K562 (cell line): ENCODE measurements at regions not wholly inside any gene's neighbourhood (a gene's known extent, or its start where the extent isn't known, plus 50 kb on each side); places are given as distances from the start of the nearest gene placed in this dataset.

Source experiments
- ATAC-seq: fragments of 200-7000 bp; cut with Tn5 transposase; 3 replicates; pipeline ENCODE4 v1.9.1; 2020; ENCODE audit warnings: moderate library complexity
- BruUV-seq: library from RNA; stranded (reverse); fragments of 400-500 nt; replicated peaks from 2 replicates; lab custom pipeline; 2021; lab: Mats Ljungman, UMichigan
- CTCF ChIA-PET: fragments of 300-600 bp; formaldehyde crosslinking; extraction: SDS; loops from one replicate; lab custom pipeline; 2021; ENCODE audit warnings: low intra/inter-chr PET ratio; lab: Yijun Ruan, JAX
- POLR2A ChIA-PET: fragments of 300-600, 350-650 bp; sonication (Branson Sonifier 250); formaldehyde crosslinking; extraction: SDS; loops from one replicate; lab custom pipeline; 2021; ENCODE audit warnings: antibody characterized with exemption, inconsistent platforms; lab: Yijun Ruan, JAX
- DNase-seq, 4 experiments: peaks; one replicate each; pipeline versions ENCODE4 v3.0.0 to v3.0.0-alpha.2; 2011 to 2018; ENCODE audit warnings: low spot score in 3 of 4, mixed read lengths in 3 of 4; ENCODE audit errors: extremely low read depth in 1 of 4
- FAIRE-seq: peaks from 2 replicates; lab custom pipeline; 2011; peaks lifted over from hg19 to GRCh38; lab: Jason Lieb, UNC
- H2AFZ ChIP-seq: 2 replicates; pipeline ENCODE4 v1.6.0; 2011; ENCODE audit warnings: low read depth, low read length, control low read depth, inconsistent platforms
- H3K27ac ChIP-seq: fragments of 200-600 bp; 3 replicates; pipeline ENCODE4 v1.8.0; 2011; ENCODE audit warnings: low read depth, mild to moderate bottlenecking, control low read depth, inconsistent platforms, low read length, moderate library complexity, mixed read lengths; ENCODE audit errors: extremely low read depth
- H3K27me3 ChIP-seq, 2 experiments: fragments of 300-600 bp in 1 of 2; 2 replicates in 1 of 2; 3 replicates in 1 of 2; pipeline versions ENCODE4 v1.6.0 to v1.8.0; 2011; ENCODE audit warnings: inconsistent platforms in 2 of 2, low read length in 2 of 2, mild to moderate bottlenecking in 1 of 2, mixed read lengths in 1 of 2, moderate library complexity in 1 of 2; ENCODE audit not compliant: control insufficient read depth in 2 of 2, insufficient read depth in 2 of 2
- H3K36me3 ChIP-seq: fragments of 300-600 bp; 3 replicates; pipeline ENCODE4 v1.8.0; 2011; ENCODE audit warnings: mild to moderate bottlenecking, low read length, inconsistent platforms; ENCODE audit not compliant: control insufficient read depth, insufficient read depth
- H3K4me1 ChIP-seq, 2 experiments: fragments of 200-600 bp in 1 of 2; replicated peaks in 1 of 2; 2 replicates in 1 of 2; 3 replicates in 1 of 2; pipeline versions ENCODE4 v1.5.1 to v1.8.0; 2011; ENCODE audit warnings: inconsistent platforms in 2 of 2, low read length in 2 of 2, mild to moderate bottlenecking in 1 of 2, mixed read lengths in 1 of 2, moderate library complexity in 1 of 2; ENCODE audit not compliant: control insufficient read depth in 2 of 2, insufficient read depth in 2 of 2
- H3K4me2 ChIP-seq: 2 replicates; pipeline ENCODE4 v1.6.1; 2011; ENCODE audit warnings: low read length, control low read depth, inconsistent platforms, mixed read lengths; ENCODE audit not compliant: insufficient read depth
- H3K4me3 ChIP-seq: fragments of 200-600 bp; sonication (generic), shearing (Covaris generic); 2 replicates; pipeline ENCODE4 v1.5.1; 2016; ENCODE audit warnings: control low read depth, inconsistent platforms
- H3K79me2 ChIP-seq: fragments of 200-600 bp; 3 replicates; pipeline ENCODE4 v1.8.0; 2011; ENCODE audit warnings: low read length, inconsistent platforms; ENCODE audit not compliant: control insufficient read depth, insufficient read depth
- H3K9ac ChIP-seq, 2 experiments: 2 replicates each; pipeline versions ENCODE4 v1.6.0 to v1.6.1; 2011; ENCODE audit warnings: low read depth in 2 of 2, low read length in 2 of 2, control low read depth in 1 of 2, inconsistent platforms in 1 of 2, mild to moderate bottlenecking in 1 of 2, mixed read lengths in 1 of 2; ENCODE audit not compliant: insufficient read depth in 1 of 2
- H3K9me1 ChIP-seq: one replicate; pipeline ENCODE4 v1.6.0; 2011; ENCODE audit warnings: inconsistent platforms, mild to moderate bottlenecking, low read length, moderate library complexity; ENCODE audit not compliant: control insufficient read depth, insufficient read depth
- H3K9me3 ChIP-seq: replicated peaks from 2 replicates; pipeline ENCODE4 v1.5.1; 2011; ENCODE audit warnings: low read depth, low read length, inconsistent platforms; ENCODE audit not compliant: control insufficient read depth, insufficient read depth
- H4K20me1 ChIP-seq: replicated peaks from 2 replicates; pipeline ENCODE4 v1.6.1; 2011; ENCODE audit warnings: low read length, inconsistent platforms, mixed read lengths; ENCODE audit not compliant: control insufficient read depth, insufficient read depth
- IRF2 ChIP-seq: sonication (generic); formaldehyde crosslinking; IDR thresholded peaks from 2 replicates; pipeline ENCODE4 v1.8.1; 2022; ENCODE audit warnings: mild to moderate bottlenecking, missing genetic modification reagents
- SMC3 ChIP-seq: conservative IDR thresholded peaks from 2 replicates; pipeline ENCODE4 v1.6.1; 2011; ENCODE audit warnings: low read depth, low read length, improper control_type of control experiment; ENCODE audit not compliant: insufficient read depth
- SRSF9 ChIP-seq: fragments of 200-400 bp; formaldehyde crosslinking; IDR thresholded peaks from 2 replicates; pipeline ENCODE4 v1.6.1; 2017; ENCODE audit warnings: low read depth, low read length, borderline replicate concordance
- STAT5B ChIP-seq: fragments of 250-450 bp; sonication (Bioruptor Pico); IDR thresholded peaks from 2 replicates; pipeline ENCODE4 v1.8.0; 2021; ENCODE audit warnings: mild to moderate bottlenecking, inconsistent platforms
- ZNF324 ChIP-seq: fragments of 250-450 bp; sonication (Bioruptor Pico); IDR thresholded peaks from 2 replicates; pipeline ENCODE4 v1.4.0; 2020; ENCODE audit warnings: mild to moderate bottlenecking
- ZNF408 ChIP-seq: fragments of 250-450 bp; sonication (Bioruptor Pico); IDR thresholded peaks from 2 replicates; pipeline ENCODE4 v1.4.0; 2020; ENCODE audit warnings: low read depth, mild to moderate bottlenecking, moderate library complexity
- WGBS: fragments of 100-300 bp; shearing (Covaris generic); methylation state at CpG from one replicate; pipeline ENCODE4 v1.1.6; 2016; ENCODE audit warnings: low coverage, mixed read lengths; ENCODE audit not compliant: insufficient coverage; ENCODE audit errors: missing lambda C conversion rate; 5-methylcytosine and 5-hydroxymethylcytosine counted together
- in situ Hi-C: fragments of 300-500 bp; cut with MboI; formaldehyde crosslinking; loops from 4 replicates; pipeline ENCODE4 v1.15.0; 2018; ENCODE audit warnings: inconsistent platforms, mixed read lengths
- intact Hi-C: fragments of 100-400 bp; cut with micrococcal nuclease; formaldehyde crosslinking; loops from 2 replicates; pipeline ENCODE4 v1.14.2; 2022
- TF ChIP-seq, protein P1 (sequence below): fragments of 450-650 bp; formaldehyde crosslinking; IDR thresholded peaks from 2 replicates; pipeline ENCODE4 v1.4.0; 2020; ENCODE audit warnings: mild to moderate bottlenecking, moderate library complexity

DNA sequence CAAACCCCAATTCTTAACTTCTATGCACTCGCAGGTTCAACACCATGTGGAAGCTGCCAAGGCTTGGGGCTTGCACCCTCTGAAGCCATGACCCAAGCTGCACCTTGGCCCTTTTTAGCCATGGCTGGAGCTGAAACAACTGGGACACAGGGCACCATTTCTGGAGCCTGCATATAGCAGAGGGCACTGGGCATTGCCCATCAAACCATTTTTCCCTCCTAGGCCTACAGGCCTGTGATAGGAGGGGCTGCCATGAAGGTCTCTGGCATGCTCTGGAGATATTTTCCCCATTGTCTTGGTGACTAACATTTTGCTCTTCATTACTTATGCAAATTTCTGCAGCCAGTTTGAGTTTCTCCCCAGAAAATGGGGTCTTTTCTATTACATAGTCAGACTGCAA is 484.7 kb downstream of the EPHA7 start:
- ATAC-seq = no peak
- Histone ChIP-seq H3K4me1 (no peaks in the 10 kb centered on the region), H3K9me1 (no peaks in the 10 kb centered on the region), H3K36me3 (no peaks in the 10 kb centered on the region), H3K4me3 (no peak overlapping the region), H3K9ac (no peak overlapping the region), H2AFZ (no peak overlapping the region), H3K27me3 (no peaks in the 10 kb centered on the region), H4K20me1 (no peaks in the 10 kb centered on the region), H3K79me2 (no peaks in the 10 kb centered on the region), H3K9me3 (no peaks in the 10 kb centered on the region), H3K4me2 (no peak overlapping the region), H3K27ac (no peak overlapping the region)
- 0% methylated on average over 1 of the region's 1 CpG for WGBS
- in situ Hi-C loops = no loop called here
- TF ChIP-seq STAT5B (CRISPR knock-in tag) (no peak), ZNF408 (CRISPR knock-in tag) (no peak), IRF2 (CRISPR knock-in tag) (no peak), SMC3 (no peak), SRSF9 (no peak), ZNF324 (CRISPR knock-in tag) (no peak)
- TF ChIP-seq, protein P1, sequence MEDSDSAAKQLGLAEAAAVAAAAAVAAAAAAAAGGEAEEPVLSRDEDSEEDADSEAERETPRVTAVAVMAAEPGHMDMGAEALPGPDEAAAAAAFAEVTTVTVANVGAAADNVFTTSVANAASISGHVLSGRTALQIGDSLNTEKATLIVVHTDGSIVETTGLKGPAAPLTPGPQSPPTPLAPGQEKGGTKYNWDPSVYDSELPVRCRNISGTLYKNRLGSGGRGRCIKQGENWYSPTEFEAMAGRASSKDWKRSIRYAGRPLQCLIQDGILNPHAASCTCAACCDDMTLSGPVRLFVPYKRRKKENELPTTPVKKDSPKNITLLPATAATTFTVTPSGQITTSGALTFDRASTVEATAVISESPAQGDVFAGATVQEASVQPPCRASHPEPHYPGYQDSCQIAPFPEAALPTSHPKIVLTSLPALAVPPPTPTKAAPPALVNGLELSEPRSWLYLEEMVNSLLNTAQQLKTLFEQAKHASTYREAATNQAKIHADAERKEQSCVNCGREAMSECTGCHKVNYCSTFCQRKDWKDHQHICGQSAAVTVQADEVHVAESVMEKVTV (CRISPR knock-in tag) = no peak
- no peak for DNase-seq
- no peak for FAIRE-seq
- POLR2A ChIA-PET = no interaction called here
- BruUV-seq = no TSS peak
- CTCF ChIA-PET = no interaction called here
- intact Hi-C loops = no loop called here
